HG02884 (cell line): ENCODE measurements at regions not wholly inside any gene's neighbourhood (a gene's known extent, or its start where the extent isn't known, plus 50 kb on each side); places are given as distances from the start of the nearest gene placed in this dataset.
A peak's percentile ranks its signal among the peaks of the same experiment; 100 is the strongest.

Experiments used
- ATAC-seq: cut with Tn5 transposase; IDR thresholded peaks from one replicate; pipeline ENCODE4 v1.9.1; 2021; ENCODE audit warnings: mild to moderate bottlenecking, moderate library complexity; ENCODE audit not compliant: unreplicated experiment

- ATAC-seq = no peak
Observed at GRCh38 chr13:62625214-62625881, 1209.7 kb upstream of the PCDH20 start.

GRCh38 chr13:62613819-62614218, 1198.2 kb upstream of the PCDH20 start:
- ATAC-seq = no peak

DNA sequence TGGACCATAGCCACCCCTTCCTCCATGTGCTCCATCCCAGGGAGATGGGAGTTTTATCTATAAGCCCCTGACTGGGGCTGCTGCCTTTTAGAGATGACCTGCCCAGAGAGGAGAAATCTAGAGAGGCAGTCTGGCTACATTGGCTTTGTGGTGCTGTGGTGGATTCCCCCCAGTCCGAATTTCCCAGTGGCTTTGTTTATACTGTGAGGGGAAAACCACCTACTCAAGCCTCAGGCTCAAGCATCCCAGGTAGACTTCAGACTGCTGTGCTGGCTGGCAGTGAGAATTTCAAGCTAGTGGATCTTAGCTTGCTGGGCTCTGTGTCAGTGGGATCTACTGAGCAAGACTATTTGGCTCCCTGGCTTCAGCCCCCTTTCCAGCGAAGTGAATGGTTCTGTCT, 1195.7 kb upstream of the PCDH20 start:
- ATAC-seq = no peak

DNA sequence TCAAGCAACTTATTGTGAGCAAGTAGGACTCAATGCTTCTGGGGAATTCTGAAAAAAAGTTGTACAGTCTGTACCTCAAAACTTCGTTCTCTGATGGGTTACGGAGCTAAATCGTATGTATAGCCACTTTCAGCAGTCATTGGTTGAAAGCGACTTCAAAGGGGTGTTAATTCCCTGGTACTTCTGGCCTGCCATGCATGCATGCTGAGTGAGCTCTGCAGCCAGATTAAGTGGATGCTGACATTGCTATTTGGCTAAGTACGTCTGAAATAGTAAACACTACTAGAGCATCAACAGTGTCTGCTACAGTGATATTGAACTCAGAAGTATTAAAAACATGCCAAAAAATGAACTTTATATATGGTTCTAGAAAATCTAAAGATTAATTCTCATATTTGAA, 1183.1 kb upstream of the PCDH20 start:
- no peak for ATAC-seq

- ATAC-seq = no peak
Observed at GRCh38 chr13:62595976-62596375, 1180.3 kb upstream of the PCDH20 start.

DNA sequence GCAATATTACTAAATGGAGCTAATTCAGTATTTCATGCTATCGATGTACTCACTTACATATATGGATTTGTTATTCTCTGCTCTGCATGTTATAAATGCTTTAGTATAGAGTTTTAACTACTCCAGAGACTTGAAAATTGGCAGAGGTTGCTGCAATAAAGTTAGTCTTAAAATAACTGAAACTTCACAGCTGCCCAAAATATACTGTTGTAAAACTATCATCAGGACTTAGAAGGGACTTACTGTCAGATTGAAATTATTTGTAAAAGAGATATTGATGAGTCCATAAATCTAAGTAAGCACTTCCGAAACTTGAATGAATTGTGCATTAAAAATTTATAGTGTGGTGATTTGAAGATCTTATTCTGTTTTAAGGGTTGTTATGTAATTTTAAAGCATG, 1178.2 kb upstream of the PCDH20 start:
- ATAC-seq = no peak

DNA sequence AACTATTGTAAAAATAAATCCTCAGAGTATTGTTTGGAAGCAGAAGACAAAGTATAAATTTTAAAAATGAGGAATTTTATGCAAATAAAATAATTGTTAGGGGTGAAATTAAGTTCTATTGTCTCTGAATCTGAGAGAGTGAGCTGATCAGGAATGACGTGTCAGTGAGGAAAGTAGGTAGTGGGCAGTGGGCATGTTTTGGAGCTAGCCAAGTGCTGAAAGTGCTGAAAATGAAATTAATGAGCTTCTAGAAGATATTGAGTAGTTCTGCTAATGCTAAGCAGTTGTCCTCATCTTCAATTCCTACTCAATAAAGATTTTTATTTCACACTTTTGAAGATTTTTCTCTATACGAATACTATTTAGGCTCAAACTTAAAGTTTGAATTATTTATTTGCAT, 1167.8 kb upstream of the PCDH20 start:
- ATAC-seq = no peak

DNA sequence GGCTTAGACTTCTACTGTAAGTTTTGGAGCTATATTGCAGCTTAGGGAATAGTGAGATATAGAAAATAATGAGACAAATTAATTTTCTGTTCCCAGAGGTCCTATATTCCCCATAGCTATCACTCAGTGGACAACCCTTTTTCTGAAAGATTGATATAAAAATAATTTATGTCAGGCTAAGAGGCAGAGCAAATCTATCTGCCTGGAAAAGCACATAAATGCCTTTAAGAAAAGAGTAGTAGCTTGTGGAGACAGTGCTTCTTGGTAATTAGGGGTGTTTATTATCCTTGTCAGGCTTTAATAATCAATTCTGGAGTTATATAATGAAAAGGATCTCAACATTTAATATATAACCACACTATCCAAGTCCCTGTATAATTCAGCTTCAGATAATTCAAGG, 1162.8 kb upstream of the PCDH20 start:
- no peak for ATAC-seq

DNA sequence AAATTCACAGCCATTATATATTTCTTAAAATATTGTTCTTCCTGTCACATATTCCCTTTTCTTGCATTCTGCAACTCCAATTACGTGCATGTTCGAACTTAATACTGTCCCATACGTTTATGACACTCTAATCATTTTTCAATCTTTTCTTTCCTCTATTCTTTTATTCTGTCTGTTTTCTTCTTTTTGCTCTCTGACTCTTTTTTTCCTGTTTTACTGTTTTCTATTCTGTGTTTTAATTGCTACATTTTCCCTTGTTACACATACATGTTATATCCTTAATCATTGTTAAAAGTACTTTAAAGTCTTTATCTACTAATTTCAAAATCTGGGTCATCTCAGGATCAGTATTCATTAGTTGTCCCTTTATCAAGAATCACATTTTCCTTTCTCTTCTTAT, 1149.1 kb upstream of the PCDH20 start:
- ATAC-seq = no peak

DNA sequence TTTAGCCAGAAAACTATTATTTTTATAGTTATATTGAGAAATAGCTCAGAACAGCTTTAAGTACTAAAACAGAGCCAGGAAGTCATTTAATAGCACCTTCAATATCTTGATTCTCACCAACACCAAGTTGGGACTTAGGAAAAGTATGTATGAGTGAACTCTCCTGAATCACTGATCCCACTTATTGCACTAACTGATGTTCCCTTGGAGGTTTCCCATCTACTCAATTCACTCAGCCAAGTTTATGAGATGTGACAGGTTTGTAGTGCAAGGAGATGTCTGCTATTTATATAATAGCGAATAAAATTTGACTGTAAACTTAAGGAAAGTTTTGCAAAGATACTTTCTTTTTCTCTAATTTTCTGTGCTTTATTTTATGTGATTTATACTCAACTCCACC, 1147.6 kb upstream of the PCDH20 start:
- no peak for ATAC-seq

GRCh38 chr13:62556978-62557377, 1141.3 kb upstream of the PCDH20 start:
- no peak for ATAC-seq

GRCh38 chr13:62551588-62551987, 1135.9 kb upstream of the PCDH20 start:
- ATAC-seq = no peak

GRCh38 chr13:62544928-62545327, 1129.3 kb upstream of the PCDH20 start:
- no peak for ATAC-seq

- no peak for ATAC-seq
Observed at GRCh38 chr13:62537593-62537992, 1121.9 kb upstream of the PCDH20 start.

- ATAC-seq = no peak
Observed at GRCh38 chr13:62525652-62526051, 1110.0 kb upstream of the PCDH20 start.

DNA sequence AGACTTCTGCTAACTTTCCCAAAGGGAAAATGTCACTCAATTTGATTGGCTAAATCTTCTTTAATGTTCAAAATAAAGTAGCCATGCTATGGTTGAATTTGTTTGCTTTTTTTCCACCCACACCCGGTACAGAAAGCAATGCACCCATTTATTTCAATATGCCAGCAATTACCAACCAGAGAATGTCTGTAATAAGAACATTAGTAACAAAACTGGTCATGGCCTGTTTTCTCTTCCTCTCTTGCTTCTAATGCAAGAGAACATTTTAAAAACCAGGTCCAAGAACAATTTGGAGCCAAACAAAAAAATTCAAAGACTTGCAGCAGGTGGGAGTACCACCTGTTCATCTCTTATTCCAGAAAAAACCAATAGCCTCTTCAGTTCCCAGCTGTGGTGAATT, 1108.8 kb upstream of the PCDH20 start:
- ATAC-seq = peak; percentile 42

GRCh38 chr13:62524061-62524460, 1108.4 kb upstream of the PCDH20 start:
- peak; percentile 77 for ATAC-seq

- ATAC-seq = peak; percentile 91
Observed at GRCh38 chr13:62512194-62513141, 1096.8 kb upstream of the PCDH20 start.

DNA sequence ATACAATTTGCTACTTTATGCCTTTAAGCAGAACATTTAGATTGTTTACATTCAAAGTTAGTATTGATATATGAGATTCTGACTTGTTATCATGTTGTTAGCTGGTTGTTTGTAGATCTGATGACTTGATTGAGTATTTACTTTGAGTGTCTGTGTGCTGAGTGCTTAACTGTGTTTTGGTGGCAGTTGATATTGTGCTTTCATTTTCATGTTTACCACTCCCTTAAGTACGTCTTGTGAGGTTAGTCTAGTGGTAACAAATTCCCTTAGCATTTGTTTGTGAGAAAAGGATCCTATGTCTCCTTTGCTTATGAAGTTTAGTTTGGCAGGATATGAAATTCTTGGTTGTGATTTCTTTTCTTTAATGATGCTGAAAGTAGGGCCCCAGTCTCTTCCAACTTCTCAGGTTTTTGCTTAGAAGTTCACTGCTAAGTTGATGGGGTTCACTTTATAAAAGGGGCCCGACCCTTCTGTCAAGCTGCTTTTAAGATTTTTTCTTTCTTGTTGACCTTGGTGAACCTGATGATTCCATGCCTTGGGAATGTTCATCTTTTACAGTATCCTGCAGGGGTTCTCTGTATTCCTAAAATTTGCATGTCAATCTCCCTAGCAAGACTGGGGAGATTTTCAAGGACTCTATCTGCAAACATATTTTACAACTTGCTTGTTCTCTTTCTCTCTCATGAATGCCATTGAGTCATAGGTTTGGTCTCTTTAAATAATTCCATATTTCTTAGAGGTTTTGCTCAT, 1095.4 kb upstream of the PCDH20 start:
- ATAC-seq = no peak

- ATAC-seq = no peak
Observed at GRCh38 chr13:62502588-62502987, 1086.9 kb upstream of the PCDH20 start.

DNA sequence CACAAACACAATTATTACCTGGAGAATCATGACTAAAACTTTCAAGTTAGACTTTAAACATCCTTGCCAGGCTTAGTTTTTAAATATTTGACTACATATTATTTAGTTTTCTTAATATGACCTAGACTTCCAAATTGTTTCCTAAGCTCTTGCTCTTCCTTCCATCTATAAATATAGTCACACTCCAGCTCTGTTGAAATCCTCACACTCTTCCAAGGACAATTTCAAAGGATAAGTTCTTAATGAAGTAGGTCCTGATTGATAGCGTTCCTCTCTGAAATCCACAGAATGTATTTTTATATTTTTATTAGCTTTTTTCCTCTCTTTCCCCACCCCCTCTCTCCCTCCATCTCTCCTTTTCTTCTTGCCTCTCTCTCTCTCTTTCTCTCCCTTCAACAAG, 1074.1 kb upstream of the PCDH20 start:
- ATAC-seq = no peak

GRCh38 chr13:62483774-62484173, 1068.1 kb upstream of the PCDH20 start:
- ATAC-seq = no peak
